COLO668 (cell line): ENCODE measurements at regions not wholly inside any gene's neighbourhood (a gene's known extent, or its start where the extent isn't known, plus 50 kb on each side); places are given as distances from the start of the nearest gene placed in this dataset.
"Not testable (repeated sequence)": the region's sequence is repeated elsewhere in the genome, so short reads cannot be mapped to it uniquely, and the experiment has no call there.

Source experiments
- DNase-seq: peaks from one replicate; lab custom pipeline; 2025; ENCODE audit not compliant: unreplicated experiment; lab: John Stamatoyannopoulos, UW

GRCh38 chr7:53596230-53596629 lies 560.8 kb downstream of the POM121L12 start:
- no peak for DNase-seq

- no peak for DNase-seq
These were observed 564.9 kb downstream of the POM121L12 start for GRCh38 chr7:53600296-53600695.

GRCh38 chr7:53602817-53603418 lies 567.5 kb downstream of the POM121L12 start:
- DNase-seq: no peak

GRCh38 chr7:53603461-53603860 lies 568.0 kb downstream of the POM121L12 start:
- no peak for DNase-seq

GRCh38 chr7:53604201-53604600 lies 568.8 kb downstream of the POM121L12 start:
- no peak for DNase-seq

GRCh38 chr7:53607961-53608360 lies 572.5 kb downstream of the POM121L12 start:
- DNase-seq: no peak

- no peak for DNase-seq
These were observed 573.8 kb downstream of the POM121L12 start for GRCh38 chr7:53609185-53609584.

- DNase-seq: no peak
These were observed 575.6 kb downstream of the POM121L12 start for GRCh38 chr7:53611043-53611442.

- DNase-seq: no peak
These were observed 588.9 kb downstream of the POM121L12 start for GRCh38 chr7:53624356-53624755.

GRCh38 chr7:53628775-53629174 lies 593.3 kb downstream of the POM121L12 start:
- DNase-seq: no peak

GRCh38 chr7:53635251-53635650 lies 599.8 kb downstream of the POM121L12 start:
- DNase-seq: not testable (repeated sequence)

- DNase-seq: no peak
These were observed 603.1 kb downstream of the POM121L12 start for GRCh38 chr7:53638517-53638916.

- no peak for DNase-seq
These were observed 605.7 kb downstream of the POM121L12 start for GRCh38 chr7:53641091-53641490.

GRCh38 chr7:53642361-53642760 lies 606.9 kb downstream of the POM121L12 start:
- no peak for DNase-seq

GRCh38 chr7:53642866-53643265 lies 607.4 kb downstream of the POM121L12 start:
- DNase-seq: no peak

GRCh38 chr7:53656881-53657280 lies 621.4 kb downstream of the POM121L12 start:
- no peak for DNase-seq

GRCh38 chr7:53657586-53657985 lies 622.2 kb downstream of the POM121L12 start:
- no peak for DNase-seq

GRCh38 chr7:53658951-53659350 lies 623.5 kb downstream of the POM121L12 start:
- no peak for DNase-seq

GRCh38 chr7:53661645-53662217 lies 626.3 kb downstream of the POM121L12 start:
- no peak for DNase-seq

- no peak for DNase-seq
These were observed 637.2 kb downstream of the POM121L12 start for GRCh38 chr7:53672681-53673080.

- DNase-seq: no peak
These were observed 640.4 kb downstream of the POM121L12 start for GRCh38 chr7:53675835-53676234.

- DNase-seq: no peak
These were observed 649.3 kb downstream of the POM121L12 start for GRCh38 chr7:53684693-53685092.

- no peak for DNase-seq
These were observed 655.0 kb downstream of the POM121L12 start for GRCh38 chr7:53690411-53690810.
